HG03025 (cell line): ENCODE measurements at regions not wholly inside any gene's neighbourhood (a gene's known extent, or its start where the extent isn't known, plus 50 kb on each side); places are given as distances from the start of the nearest gene placed in this dataset.

Source experiments
- ATAC-seq: cut with Tn5 transposase; IDR thresholded peaks from one replicate; pipeline ENCODE4 v1.9.1; 2021; ENCODE audit warnings: mild to moderate bottlenecking, moderate library complexity; ENCODE audit not compliant: unreplicated experiment, low FRiP score

GRCh38 chr11:8340296-8340695 lies 76.6 kb upstream of the LMO1 start:
- no peak for ATAC-seq

GRCh38 chr11:8339592-8340022 lies 75.9 kb upstream of the LMO1 start:
- no peak for ATAC-seq

DNA sequence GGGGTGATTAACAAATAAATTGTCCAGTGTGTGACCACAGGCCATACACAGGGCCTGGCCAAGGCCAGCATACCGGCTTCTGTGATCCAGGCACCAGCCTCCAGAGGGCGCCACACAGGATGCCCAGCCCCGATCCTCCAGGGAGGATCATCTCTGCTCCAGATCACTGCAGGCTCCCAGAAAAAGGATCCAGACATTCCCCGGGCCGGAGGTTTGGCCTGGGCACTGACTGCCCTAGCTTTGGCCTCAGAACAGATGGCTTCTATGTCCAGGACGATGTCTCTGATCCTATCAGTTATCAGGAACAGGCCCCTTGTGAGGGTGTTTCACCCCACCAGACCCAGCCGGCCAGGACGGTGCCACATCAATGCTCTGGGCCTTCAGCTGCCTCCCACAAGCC lies 74.5 kb upstream of the LMO1 start:
- no peak for ATAC-seq

- no peak for ATAC-seq
Measured at GRCh38 chr11:8337130-8337795, 73.6 kb upstream of the LMO1 start.

DNA sequence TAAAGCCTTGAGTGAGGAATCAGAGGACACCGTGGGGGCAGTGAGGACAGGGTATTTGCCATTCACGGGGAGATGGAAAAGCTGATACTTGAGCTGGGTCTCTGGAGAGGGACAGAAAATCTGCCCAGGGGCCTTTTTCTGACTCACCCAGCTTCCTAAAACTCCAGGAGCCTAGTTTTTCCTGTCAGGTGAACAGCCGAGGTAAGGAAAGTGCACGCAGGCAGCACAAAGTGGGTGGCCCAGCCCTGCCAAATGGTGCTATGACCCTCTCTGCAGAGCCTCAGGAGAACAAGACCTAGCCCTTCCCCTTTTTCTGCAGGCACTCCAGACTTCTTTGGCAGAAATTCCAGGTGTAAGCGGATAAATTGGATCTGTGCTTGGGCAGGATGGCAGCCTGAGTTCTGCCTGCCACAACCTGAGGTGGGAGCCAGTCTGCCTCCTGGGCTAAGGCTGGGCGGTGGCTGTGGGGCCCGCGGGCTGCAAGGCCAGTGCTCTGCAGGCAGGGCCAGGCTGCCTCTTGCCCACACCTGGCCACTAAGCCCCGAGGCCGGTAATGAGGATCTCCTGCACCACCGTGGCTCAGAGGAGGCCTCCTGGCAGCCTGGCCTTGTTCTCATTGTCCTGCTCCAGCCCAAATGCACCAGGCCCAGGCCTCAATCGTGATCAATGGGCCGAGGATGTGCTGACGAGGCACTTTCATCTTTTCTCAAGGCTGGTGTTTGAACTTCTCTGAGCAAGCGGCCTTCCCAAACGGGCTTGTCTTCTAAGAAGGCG lies 72.9 kb upstream of the LMO1 start:
- ATAC-seq, result no peak

DNA sequence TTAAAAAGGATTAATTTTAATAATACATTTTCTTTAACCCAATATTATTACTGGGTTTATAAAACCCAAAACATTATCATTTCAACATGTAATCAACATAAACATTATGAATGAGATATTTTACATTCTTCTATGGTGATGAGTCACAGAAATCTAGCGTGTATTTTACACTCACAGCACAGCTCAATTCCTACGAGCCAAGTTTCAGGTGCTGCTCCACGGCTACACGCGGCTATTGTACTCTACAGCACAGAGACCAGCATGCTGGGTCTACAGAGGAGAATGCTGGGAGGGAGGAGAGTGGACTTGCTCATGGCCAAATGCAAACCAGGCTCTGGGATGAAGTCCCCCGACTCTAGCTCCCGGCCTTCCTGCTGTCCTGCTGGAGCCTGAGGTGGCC lies 72.0 kb upstream of the LMO1 start:
- no peak for ATAC-seq

- ATAC-seq, result no peak
Measured at GRCh38 chr11:8335186-8335585, 71.5 kb upstream of the LMO1 start.

DNA sequence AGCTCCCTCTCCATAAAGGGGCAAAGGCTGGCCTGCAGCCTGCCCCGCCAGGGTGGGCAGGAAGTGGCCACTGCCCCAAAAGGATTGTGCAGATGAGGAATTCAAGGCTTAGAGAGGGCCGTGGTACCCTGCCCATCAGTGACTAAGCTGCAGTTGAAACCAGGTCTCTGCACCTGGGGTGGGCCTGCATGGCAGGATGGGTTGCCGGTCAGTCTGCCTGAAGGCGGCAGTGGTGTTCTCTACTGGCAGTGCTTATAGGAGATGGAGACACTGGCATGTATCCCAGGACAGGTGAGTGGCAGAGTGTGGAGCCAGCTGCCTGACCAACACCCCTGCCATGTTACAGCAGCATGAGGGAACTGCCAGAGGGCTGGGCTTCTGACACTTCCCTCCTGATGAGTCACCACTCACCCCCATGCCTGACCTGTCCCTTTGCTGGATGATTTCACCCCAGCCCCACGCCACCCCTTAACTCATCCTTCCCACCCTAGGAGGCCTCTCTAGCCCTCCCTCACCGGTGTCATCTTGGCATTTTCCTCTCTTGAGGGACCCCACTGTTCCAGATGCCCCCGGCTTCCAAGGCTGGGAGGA lies 70.2 kb upstream of the LMO1 start:
- no peak for ATAC-seq

- no peak for ATAC-seq
Measured at GRCh38 chr11:8333376-8333775, 69.7 kb upstream of the LMO1 start.

GRCh38 chr11:8332891-8333290 lies 69.2 kb upstream of the LMO1 start:
- no peak for ATAC-seq

- no peak for ATAC-seq
Measured at GRCh38 chr11:8332196-8332595, 68.5 kb upstream of the LMO1 start.

GRCh38 chr11:8331767-8332166 lies 68.1 kb upstream of the LMO1 start:
- ATAC-seq, result no peak

DNA sequence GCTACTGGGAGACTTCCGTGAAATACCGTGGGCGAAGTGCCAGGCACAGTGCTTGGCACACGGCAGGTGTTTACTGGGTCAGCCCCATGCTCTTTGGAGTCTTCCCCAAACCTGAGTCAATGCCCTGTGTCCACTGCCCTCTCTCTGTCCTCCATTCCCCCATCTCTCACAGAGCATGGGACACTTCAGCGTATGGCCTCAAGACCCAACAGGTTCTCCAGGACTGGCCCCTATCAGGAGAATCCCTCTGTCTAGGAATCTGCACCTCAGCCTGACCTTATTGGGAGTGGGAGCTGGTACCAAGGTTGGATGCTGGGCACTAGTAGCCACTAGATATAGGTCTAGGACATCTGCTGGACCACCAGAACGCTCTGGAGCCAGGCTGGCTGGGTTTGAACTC lies 67.2 kb upstream of the LMO1 start:
- no peak for ATAC-seq

GRCh38 chr11:8330404-8330803 lies 66.7 kb upstream of the LMO1 start:
- ATAC-seq, result no peak

DNA sequence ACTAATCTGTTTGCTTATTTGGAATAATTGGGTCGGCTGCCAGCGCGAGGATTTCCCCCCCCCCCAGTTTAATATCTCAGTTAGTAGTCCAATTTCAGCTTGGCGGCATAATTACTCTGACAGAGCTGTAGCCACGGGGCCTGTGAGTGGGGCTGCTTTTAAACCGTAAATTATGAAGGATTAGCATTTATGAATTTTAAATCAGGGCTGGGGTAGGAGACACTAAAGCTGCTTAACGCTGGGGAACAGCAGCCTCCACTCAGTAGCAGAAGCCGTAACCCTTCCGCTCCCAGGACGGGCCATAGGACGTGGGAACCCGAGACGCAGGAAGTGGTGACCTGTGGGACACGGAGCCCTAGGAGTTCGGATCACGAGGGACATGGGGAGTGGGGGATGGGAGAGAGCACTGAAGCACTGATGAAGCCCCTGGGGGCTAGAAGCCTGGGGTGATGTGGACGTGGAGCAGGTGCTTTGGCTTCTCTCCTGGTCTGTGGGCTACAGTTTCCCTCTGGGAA lies 66.2 kb upstream of the LMO1 start:
- ATAC-seq, result no peak

- ATAC-seq, result no peak
Measured at GRCh38 chr11:8329336-8329735, 65.7 kb upstream of the LMO1 start.

DNA sequence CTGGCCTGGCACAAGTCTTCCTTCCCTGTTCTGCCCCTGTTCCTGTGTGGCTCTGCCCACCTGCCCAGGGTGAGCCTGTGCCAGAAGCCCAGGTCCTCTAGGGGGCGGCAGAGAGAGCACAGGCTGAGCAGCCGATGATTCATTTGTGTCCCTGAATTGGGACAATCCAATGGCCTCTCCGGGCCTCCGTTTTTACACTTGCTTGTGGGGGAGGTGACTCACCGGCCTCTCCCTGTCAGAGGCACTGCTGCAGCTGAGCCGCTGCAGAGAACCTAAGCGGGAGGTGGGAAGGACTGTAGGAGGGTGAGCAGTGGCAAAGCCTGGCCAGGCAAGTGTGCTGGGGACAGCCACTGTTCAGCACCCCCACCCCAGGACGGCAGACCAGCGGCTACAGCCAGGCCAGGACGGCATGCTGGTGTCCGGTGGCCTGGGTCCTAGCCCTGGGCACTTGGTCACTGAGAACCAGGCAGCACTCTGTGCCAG lies 65.2 kb upstream of the LMO1 start:
- peak; percentile 51 for ATAC-seq

DNA sequence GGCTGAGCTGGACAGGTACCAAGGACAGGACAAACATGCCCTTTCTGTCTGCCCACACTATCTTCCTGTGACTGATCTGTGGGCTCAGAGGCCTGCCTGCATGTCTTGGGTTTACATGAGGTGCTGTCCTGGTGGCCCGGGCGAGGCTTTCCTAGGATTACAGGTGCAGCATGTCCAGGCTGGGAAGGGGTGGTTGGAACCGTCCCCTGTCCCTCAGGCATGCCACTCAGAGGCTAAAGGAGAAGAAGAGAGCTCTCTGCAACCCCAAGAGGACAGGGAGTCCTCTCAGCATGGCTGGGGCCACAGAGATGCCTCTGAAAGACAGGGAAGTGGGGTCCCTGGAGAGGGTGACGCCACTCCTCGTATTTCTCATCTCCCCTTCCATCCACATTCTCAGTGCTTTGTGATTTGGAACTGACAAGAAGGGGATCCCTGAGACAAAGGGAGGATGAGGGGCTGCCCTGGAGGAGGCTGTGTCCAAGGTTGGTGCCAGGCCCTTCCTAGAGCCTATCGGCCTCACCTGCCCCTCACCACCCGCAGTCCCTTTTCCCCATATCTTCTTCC lies 64.6 kb upstream of the LMO1 start:
- ATAC-seq, result no peak

- ATAC-seq, result no peak
Measured at GRCh38 chr11:8327761-8328192, 64.1 kb upstream of the LMO1 start.

- no peak for ATAC-seq
Measured at GRCh38 chr11:8326337-8326736, 62.7 kb upstream of the LMO1 start.
